Heart left ventricle (tissue), 13 donors: ENCODE measurements at regions not wholly inside any gene's neighbourhood (a gene's known extent, or its start where the extent isn't known, plus 50 kb on each side); places are given as distances from the start of the nearest gene placed in this dataset.

Experiments used
- POLR2A ChIP-seq, 2 donors: fragments of 450-650 bp; IDR thresholded peaks; one replicate each; pipeline ENCODE4 v1.6.1; 2017; ENCODE audit warnings: antibody characterized with exemption in 2 of 2, mild to moderate bottlenecking in 2 of 2, moderate library complexity in 2 of 2
- TF ChIP-seq, protein P1 (sequence below), 12 donors: fragments of 200-600 bp; sonication (generic) in 4 of 12; IDR thresholded peaks; one replicate each; pipeline versions ENCODE4 v1.5.0 to v1.8.0; 2018 to 2022; ENCODE audit warnings: antibody characterized with exemption in 12 of 12, mild to moderate bottlenecking in 5 of 12
- donor health status: ischemic (EF 13 %, LVEDD 7.1; RV severe dilation, severe dysfunction).
- donor health status: DM: no; HTN: yes; CAD: no.
- donor health status: DM: no; HTN: no; CAD: no.
- donor health status: ischemic (EF 25% LVEDD 6.9; RV normal size, moderate dysfunction).
- donor health status: ischemic (EF 25% LVEDD 5.7; RV mildly dilated, moderate dysfunction).
- donor health status: ischemic (EF 35%, LVEDD 5.7; RV mildly dilated, moderate dysfunction).
- donor health status: nonischemic (EF 11% LVEDD 7.7; RV severe dilation, severe dysfunction).
- donor health status: DM: yes; HTN: yes; CAD: no.
- donor health status: PGD.
- donor health status: ischemic (EF 29% LVEDD 5.4; RV normal size, mild dysfunction).
- donor health status: nonischemic (EF 23%, LVEDD 6.1; RV moderate dilation, normal function).

DNA sequence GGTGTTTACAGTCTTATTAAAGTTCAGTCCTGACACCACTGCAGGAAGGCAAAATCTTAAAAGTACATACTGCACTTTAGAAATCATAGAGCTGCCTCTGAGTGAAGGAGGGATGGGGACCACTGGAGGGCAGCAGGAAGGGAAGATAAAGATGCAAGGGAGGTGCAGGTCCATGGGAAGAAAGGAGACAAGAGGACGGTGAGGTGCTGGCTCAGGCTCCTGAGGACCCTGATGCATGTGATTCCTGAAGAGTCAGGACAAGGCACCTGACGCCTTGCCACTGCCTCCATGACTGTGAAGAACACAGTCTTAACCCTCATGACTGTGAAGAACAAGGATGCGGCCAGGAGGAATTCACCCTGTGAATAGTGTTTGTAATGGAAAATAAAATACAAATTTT lies 116.2 kb upstream of the NPAS2 start:
- TF ChIP-seq, protein P1, sequence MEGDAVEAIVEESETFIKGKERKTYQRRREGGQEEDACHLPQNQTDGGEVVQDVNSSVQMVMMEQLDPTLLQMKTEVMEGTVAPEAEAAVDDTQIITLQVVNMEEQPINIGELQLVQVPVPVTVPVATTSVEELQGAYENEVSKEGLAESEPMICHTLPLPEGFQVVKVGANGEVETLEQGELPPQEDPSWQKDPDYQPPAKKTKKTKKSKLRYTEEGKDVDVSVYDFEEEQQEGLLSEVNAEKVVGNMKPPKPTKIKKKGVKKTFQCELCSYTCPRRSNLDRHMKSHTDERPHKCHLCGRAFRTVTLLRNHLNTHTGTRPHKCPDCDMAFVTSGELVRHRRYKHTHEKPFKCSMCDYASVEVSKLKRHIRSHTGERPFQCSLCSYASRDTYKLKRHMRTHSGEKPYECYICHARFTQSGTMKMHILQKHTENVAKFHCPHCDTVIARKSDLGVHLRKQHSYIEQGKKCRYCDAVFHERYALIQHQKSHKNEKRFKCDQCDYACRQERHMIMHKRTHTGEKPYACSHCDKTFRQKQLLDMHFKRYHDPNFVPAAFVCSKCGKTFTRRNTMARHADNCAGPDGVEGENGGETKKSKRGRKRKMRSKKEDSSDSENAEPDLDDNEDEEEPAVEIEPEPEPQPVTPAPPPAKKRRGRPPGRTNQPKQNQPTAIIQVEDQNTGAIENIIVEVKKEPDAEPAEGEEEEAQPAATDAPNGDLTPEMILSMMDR (IDR thresholded peaks at IDR 0.05) = no peak
- no peak for TF ChIP-seq POLR2A (IDR thresholded peaks at IDR 0.05)
